HCT116 (cell line): ENCODE measurements at regions not wholly inside any gene's neighbourhood (a gene's known extent, or its start where the extent isn't known, plus 50 kb on each side); places are given as distances from the start of the nearest gene placed in this dataset.

ENCODE experiments used
- ATAC-seq: fragments of 200-7000 bp; cut with Tn5 transposase; 2 replicates; pipeline ENCODE4 v1.9.1; 2020; ENCODE audit warnings: mild to moderate bottlenecking, moderate library complexity
- BruUV-seq: library from RNA; stranded (reverse); fragments of 400-500 nt; replicated peaks from 2 replicates; lab custom pipeline; 2021; lab: Mats Ljungman, UMichigan
- CTCF ChIA-PET: fragments of 300-600 bp; sonication (Branson Sonifier 250); formaldehyde crosslinking; loops from one replicate; lab custom pipeline; 2021; ENCODE audit warnings: antibody characterized with exemption; lab: Charles Lee
- POLR2A ChIA-PET: fragments of 300-600, 350-600 bp; sonication (Branson Sonifier 250); formaldehyde crosslinking; loops from one replicate; lab custom pipeline; 2021; ENCODE audit warnings: antibody characterized with exemption; lab: Charles Lee
- RAD21 ChIA-PET, 2 experiments: fragments of 300-600 bp; sonication (Branson Sonifier 250); formaldehyde crosslinking; loops; one replicate each; lab custom pipeline; 2023; ENCODE audit warnings: low total read pairs in 2 of 2; ENCODE audit not compliant: uncharacterized antibody in 2 of 2, unreplicated experiment in 2 of 2, low non-redundant PET in 1 of 2; lab: Charles Lee
- DNase-seq: peaks from one replicate; pipeline ENCODE4 v3.0.0-alpha.2; 2010; ENCODE audit warnings: low read depth, low spot score
- H2AFZ ChIP-seq: fragments of 200-600 bp; shearing (Covaris generic), sonication (generic); 2 replicates; pipeline ENCODE4 v1.6.1; 2017; ENCODE audit warnings: low read depth, mixed run types, mixed read lengths, antibody characterized with exemption, low read length; ENCODE audit not compliant: poor library complexity, severe bottlenecking
- H3K27ac ChIP-seq: 2 replicates; pipeline ENCODE4 v1.5.1; 2012; ENCODE audit warnings: low read depth, low read length
- H3K27me3 ChIP-seq: fragments of 200-600 bp; sonication (generic); 2 replicates; pipeline ENCODE4 v1.6.1; 2016; ENCODE audit warnings: mixed run types, low read length, mixed read lengths; ENCODE audit not compliant: insufficient read depth
- H3K36me3 ChIP-seq, 2 experiments: fragments of 200-500 bp in 1 of 2; fragments of 200-600 bp in 1 of 2; sonication (Bioruptor generic) in 1 of 2; sonication (generic) in 1 of 2; 2 replicates each; pipeline versions ENCODE4 v1.5.1 to v1.6.1; 2014 to 2016; ENCODE audit warnings: low read length in 2 of 2, inconsistent platforms in 1 of 2, mixed read lengths in 1 of 2, mixed run types in 1 of 2; ENCODE audit not compliant: insufficient read depth in 2 of 2, control insufficient read depth in 1 of 2
- H3K4me1 ChIP-seq, 2 experiments: fragments of 200-600 bp in 1 of 2; sonication (generic) in 1 of 2; 2 replicates each; pipeline versions ENCODE4 v1.5.1 to v1.6.1; 2012 to 2017; ENCODE audit warnings: low read length in 2 of 2, inconsistent platforms in 1 of 2, mild to moderate bottlenecking in 1 of 2, mixed read lengths in 1 of 2, mixed run types in 1 of 2, moderate library complexity in 1 of 2; ENCODE audit not compliant: insufficient read depth in 2 of 2, control insufficient read depth in 1 of 2
- H3K4me2 ChIP-seq: fragments of 200-600 bp; sonication (generic); 2 replicates; pipeline ENCODE4 v1.6.1; 2017; ENCODE audit warnings: mixed run types, low read length, mixed read lengths
- H3K4me3 ChIP-seq, 2 experiments: fragments of 200-600 bp in 1 of 2; sonication (generic) in 1 of 2; replicated peaks in 1 of 2; 2 replicates each; pipeline ENCODE4 v1.5.1; 2011 to 2016; ENCODE audit warnings: low read length in 2 of 2, control low read depth in 1 of 2, low read depth in 1 of 2, mild to moderate bottlenecking in 1 of 2, mixed read lengths in 1 of 2, mixed run types in 1 of 2
- H3K79me2 ChIP-seq: fragments of 200-600 bp; sonication (generic); 2 replicates; pipeline ENCODE4 v1.6.1; 2017; ENCODE audit warnings: mild to moderate bottlenecking, mixed run types, low read length, moderate library complexity, mixed read lengths; ENCODE audit not compliant: insufficient read depth
- H3K9ac ChIP-seq: fragments of 200-600 bp; sonication (generic); 2 replicates; pipeline ENCODE4 v1.6.1; 2016; ENCODE audit warnings: low read length, mixed read lengths
- H3K9me2 ChIP-seq: fragments of 200-600 bp; sonication (generic), shearing (Covaris generic); 2 replicates; pipeline ENCODE4 v1.6.1; 2017; ENCODE audit warnings: mixed run types, mild to moderate bottlenecking, moderate library complexity; ENCODE audit not compliant: insufficient read depth
- H3K9me3 ChIP-seq, 2 experiments: fragments of 200-500 bp in 1 of 2; fragments of 200-600 bp in 1 of 2; sonication (Bioruptor generic) in 1 of 2; sonication (generic) in 1 of 2; 2 replicates each; pipeline ENCODE4 v1.6.1; 2014 to 2017; ENCODE audit warnings: low read length in 2 of 2, mixed read lengths in 2 of 2, inconsistent platforms in 1 of 2, low read depth in 1 of 2, mild to moderate bottlenecking in 1 of 2, mixed run types in 1 of 2, moderate library complexity in 1 of 2; ENCODE audit not compliant: control insufficient read depth in 1 of 2, insufficient read depth in 1 of 2
- H4K20me1 ChIP-seq: fragments of 200-600 bp; sonication (generic), shearing (Covaris generic); 2 replicates; pipeline ENCODE4 v1.6.1; 2017; ENCODE audit warnings: mixed run types, mild to moderate bottlenecking, moderate library complexity; ENCODE audit not compliant: insufficient read depth
- ATF3 ChIP-seq: IDR thresholded peaks from 2 replicates; pipeline ENCODE4 v1.6.1; 2012
- CBX3 ChIP-seq: IDR thresholded peaks from 2 replicates; pipeline ENCODE4 v1.6.1; 2012; ENCODE audit warnings: low read depth
- CEBPB ChIP-seq: IDR thresholded peaks from 2 replicates; pipeline ENCODE4 v1.6.1; 2012; ENCODE audit warnings: low read depth
- EGR1 ChIP-seq: IDR thresholded peaks from 2 replicates; pipeline ENCODE4 v1.6.1; 2012; ENCODE audit warnings: low read depth
- ELF1 ChIP-seq: IDR thresholded peaks from 2 replicates; pipeline ENCODE4 v1.6.1; 2012; ENCODE audit warnings: low read depth, borderline replicate concordance
- EZH2 ChIP-seq: fragments of 200-600 bp; sonication (generic); IDR thresholded peaks from 2 replicates; pipeline ENCODE4 v1.6.1; 2017; ENCODE audit warnings: antibody characterized with exemption, mixed run types
- EZH2phosphoT487 ChIP-seq: fragments of 200-600 bp; IDR thresholded peaks from 2 replicates; pipeline ENCODE4 v1.6.1; 2018; ENCODE audit warnings: antibody characterized with exemption, borderline replicate concordance
- MAX ChIP-seq: IDR thresholded peaks from 2 replicates; pipeline ENCODE4 v1.6.1; 2012
- POLR2A ChIP-seq: IDR thresholded peaks from 2 replicates; pipeline ENCODE4 v1.7.0; 2011; ENCODE audit warnings: borderline replicate concordance; ENCODE audit not compliant: insufficient read depth, insufficient read length; ENCODE audit errors: extremely low read depth
- POLR2AphosphoS5 ChIP-seq: IDR thresholded peaks from 2 replicates; pipeline ENCODE4 v1.6.1; 2011; ENCODE audit warnings: mild to moderate bottlenecking, low read depth, low read length, moderate library complexity
- RAD21 ChIP-seq: IDR thresholded peaks from 2 replicates; pipeline ENCODE4 v1.6.1; 2012; ENCODE audit warnings: low read depth, mild to moderate bottlenecking
- REST ChIP-seq: IDR thresholded peaks from 2 replicates; pipeline ENCODE4 v1.6.1; 2012; ENCODE audit warnings: low read depth
- SP1 ChIP-seq: IDR thresholded peaks from 2 replicates; pipeline ENCODE4 v1.6.1; 2012; ENCODE audit warnings: low read depth
- SRF ChIP-seq: IDR thresholded peaks from 2 replicates; pipeline ENCODE4 v1.6.1; 2012; ENCODE audit warnings: low read depth
- TCF7L2 ChIP-seq: IDR thresholded peaks from 2 replicates; pipeline ENCODE4 v1.7.0; 2011; ENCODE audit warnings: borderline replicate concordance, inconsistent platforms; ENCODE audit not compliant: insufficient read depth, insufficient read length; ENCODE audit errors: extremely low read depth
- YY1 ChIP-seq: IDR thresholded peaks from 2 replicates; pipeline ENCODE4 v1.6.1; 2011; ENCODE audit warnings: low read length, low read depth, moderate library complexity, mild to moderate bottlenecking; ENCODE audit not compliant: insufficient replicate concordance; ENCODE audit errors: extremely low read depth
- ZFX ChIP-seq: fragments of 450-650 bp; IDR thresholded peaks from 2 replicates; pipeline ENCODE4 v1.6.1; 2017
- ZNF274 ChIP-seq: fragments of 200-500 bp; sonication (Bioruptor generic); IDR thresholded peaks from 2 replicates; pipeline ENCODE4 v1.6.1; 2014; ENCODE audit warnings: mild to moderate bottlenecking, low read depth, low read length, inconsistent platforms
- intact Hi-C: fragments of 100-400 bp; cut with micrococcal nuclease; formaldehyde crosslinking; loops from 2 replicates; pipeline ENCODE4 v1.10.0; 2022

GRCh38 chr1:169043823-169044222 is 62.7 kb upstream of the ATP1B1 start:
- ChIA-PET POLR2A (no interaction called here), RAD21 (no interaction called here)
- H3K27ac ChIP-seq = no peak overlapping the region
- H3K79me2 ChIP-seq = no peaks in the 10 kb centered on the region
- no peak overlapping the region for H3K4me3 ChIP-seq
- no peak overlapping the region for H3K4me2 ChIP-seq
- no TSS peak for BruUV-seq
- no peaks in the 10 kb centered on the region for H3K9me3 ChIP-seq
- DNase-seq = no peak
- intact Hi-C loops = no loop called here
- no peaks in the 10 kb centered on the region for H3K9me2 ChIP-seq
- ATAC-seq = no peak
- TF ChIP-seq ELF1 (no peak), YY1 (no peak)
- TF ChIP-seq, all 23 proteins: peak for 0
- Histone ChIP-seq H3K36me3 (no peaks in the 10 kb centered on the region), H3K27me3 (no peaks in the 10 kb centered on the region), H4K20me1 (no peaks in the 10 kb centered on the region), H3K9ac (no peak overlapping the region), H2AFZ (no peak overlapping the region), H3K4me1 (no peaks in the 10 kb centered on the region)
- CTCF ChIA-PET = no interaction called here

GRCh38 chr1:169044296-169044695 is 62.2 kb upstream of the ATP1B1 start:
- ATAC-seq = no peak
- H3K9me3 ChIP-seq = no peaks in the 10 kb centered on the region
- no peak overlapping the region for H2AFZ ChIP-seq
- H3K4me3 ChIP-seq = no peak overlapping the region
- no peak overlapping the region for H3K9ac ChIP-seq
- no peak overlapping the region for H3K4me2 ChIP-seq
- H3K9me2 ChIP-seq = no peaks in the 10 kb centered on the region
- H4K20me1 ChIP-seq = no peaks in the 10 kb centered on the region
- CTCF ChIA-PET = no interaction called here
- POLR2A ChIA-PET = no interaction called here
- no peaks in the 10 kb centered on the region for H3K36me3 ChIP-seq
- H3K27me3 ChIP-seq = no peaks in the 10 kb centered on the region
- no peak for DNase-seq
- H3K27ac ChIP-seq = no peak overlapping the region
- no peaks in the 10 kb centered on the region for H3K79me2 ChIP-seq
- BruUV-seq = no TSS peak
- RAD21 ChIA-PET = no interaction called here
- intact Hi-C loops = no loop called here
- no peaks in the 10 kb centered on the region for H3K4me1 ChIP-seq
- TF ChIP-seq ZNF274 (no peak), POLR2AphosphoS5 (no peak), ELF1 (no peak), ATF3 (no peak), SRF (no peak), SP1 (no peak), ZFX (no peak), CEBPB (no peak), POLR2A (no peak), EZH2 (no peak), CBX3 (no peak), REST (no peak), RAD21 (no peak), EZH2phosphoT487 (no peak), MAX (no peak), EGR1 (no peak), TCF7L2 (no peak)
